HG03460 (cell line): ENCODE measurements at regions not wholly inside any gene's neighbourhood (a gene's known extent, or its start where the extent isn't known, plus 50 kb on each side); places are given as distances from the start of the nearest gene placed in this dataset.
"Not testable (repeated sequence)": the region's sequence is repeated elsewhere in the genome, so short reads cannot be mapped to it uniquely, and the experiment has no call there.

Experiments
- ATAC-seq: cut with Tn5 transposase; IDR thresholded peaks from one replicate; pipeline ENCODE4 v1.9.1; 2021; ENCODE audit not compliant: unreplicated experiment

DNA sequence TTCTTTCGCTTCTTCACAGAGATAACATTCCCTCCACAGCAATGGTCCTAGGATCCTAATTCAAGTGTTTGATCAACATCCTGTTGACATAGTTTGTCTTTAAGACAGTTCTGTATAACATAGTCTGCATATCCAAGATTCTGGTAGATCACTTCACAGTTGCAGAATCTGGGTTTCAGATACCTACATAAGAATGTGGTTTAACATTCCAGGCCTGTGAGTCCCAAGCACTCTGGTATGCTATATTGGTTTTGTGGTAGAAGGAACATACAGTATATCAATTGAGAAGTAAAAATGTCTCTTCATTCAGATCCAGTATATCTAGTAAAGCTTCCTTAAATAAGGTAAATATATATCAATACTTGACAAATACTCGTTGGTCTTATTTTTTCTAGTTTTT is 914.2 kb upstream of the CDH6 start:
- no peak for ATAC-seq

GRCh38 chr5:30267026-30267425 is 926.5 kb upstream of the CDH6 start:
- ATAC-seq: no peak

- no peak for ATAC-seq
These were observed 954.0 kb upstream of the CDH6 start for GRCh38 chr5:30239331-30240022.

DNA sequence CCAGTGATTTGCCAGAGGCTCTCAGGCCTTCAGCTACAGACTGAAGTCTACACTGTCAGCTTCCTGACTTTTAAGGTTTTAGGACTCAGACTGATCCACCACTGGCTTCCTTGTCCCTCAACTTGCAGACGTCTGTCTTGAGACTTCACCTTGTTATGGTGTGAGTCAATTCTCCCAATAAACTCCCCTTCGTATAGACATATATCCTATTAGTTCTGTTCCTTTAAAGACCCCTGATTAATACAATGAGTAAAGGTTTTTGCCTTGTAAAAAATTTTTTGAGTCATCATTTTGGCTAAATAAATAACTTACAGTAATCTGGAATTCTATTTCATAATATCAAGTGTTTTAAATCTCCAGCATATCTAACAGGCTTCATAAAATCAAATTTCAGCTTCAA is 956.3 kb upstream of the CDH6 start:
- ATAC-seq: no peak

- no peak for ATAC-seq
These were observed 983.7 kb upstream of the CDH6 start for GRCh38 chr5:30209755-30210154.

- no peak for ATAC-seq
These were observed 995.8 kb upstream of the CDH6 start for GRCh38 chr5:30197662-30198061.

DNA sequence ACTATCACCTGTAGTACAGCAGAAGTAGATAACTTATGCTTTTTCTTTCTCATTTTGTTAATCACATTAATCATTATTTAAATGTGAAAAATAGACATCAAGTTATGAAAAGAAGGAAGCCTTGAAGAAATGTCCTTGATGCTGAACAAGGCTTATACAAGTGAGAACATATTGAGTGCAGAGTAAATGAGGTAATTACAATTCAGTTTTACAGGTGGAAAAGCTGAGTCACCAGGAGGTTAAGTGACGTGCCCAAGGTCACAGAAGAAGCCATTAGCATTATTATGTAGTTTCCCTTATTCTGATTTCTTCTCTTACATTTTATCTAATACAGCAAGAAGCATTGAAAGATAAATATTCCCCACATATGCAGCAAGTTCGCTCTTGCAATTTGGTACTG is 998.5 kb upstream of the CDH6 start:
- no peak for ATAC-seq

DNA sequence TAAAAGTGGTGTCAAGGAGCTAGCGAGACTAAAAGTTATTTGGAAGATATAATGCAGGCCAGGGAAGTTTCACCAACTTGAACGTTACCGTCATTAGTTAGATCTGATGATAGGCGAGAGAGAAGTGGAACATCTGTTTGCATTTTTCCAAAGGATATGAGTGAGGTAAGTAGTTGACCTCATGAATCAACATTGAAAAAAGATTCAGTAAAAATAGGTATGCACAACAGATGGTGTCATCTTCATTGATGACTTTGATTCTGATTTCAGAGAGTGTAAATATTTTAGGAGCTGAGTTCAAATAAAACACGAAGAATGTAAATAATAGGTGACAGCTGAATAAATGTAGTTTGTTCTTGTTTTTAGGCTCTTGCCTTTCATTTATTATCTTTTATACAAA is 998.9 kb upstream of the CDH6 start:
- no peak for ATAC-seq

DNA sequence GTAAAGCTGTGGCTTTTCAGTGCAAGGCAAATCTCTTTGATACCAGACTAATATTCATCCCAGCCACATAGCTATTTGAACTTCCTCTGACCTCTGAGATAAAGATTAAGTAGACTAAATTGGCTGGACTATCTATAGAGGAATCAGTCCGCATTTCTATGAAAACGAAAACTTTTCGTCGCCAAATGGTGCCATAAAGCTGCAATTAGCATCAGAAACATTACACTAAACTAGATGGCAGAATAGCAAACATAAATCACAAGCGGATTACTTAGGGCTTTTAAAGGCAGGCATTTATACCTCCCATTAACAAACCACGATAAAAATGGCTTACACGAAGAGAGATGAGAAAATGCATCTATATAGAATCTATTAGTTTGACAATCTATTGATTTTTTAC is 1009.7 kb upstream of the CDH6 start:
- no peak for ATAC-seq

- ATAC-seq: no peak
These were observed 1037.3 kb upstream of the CDH6 start for GRCh38 chr5:30156156-30156555.

DNA sequence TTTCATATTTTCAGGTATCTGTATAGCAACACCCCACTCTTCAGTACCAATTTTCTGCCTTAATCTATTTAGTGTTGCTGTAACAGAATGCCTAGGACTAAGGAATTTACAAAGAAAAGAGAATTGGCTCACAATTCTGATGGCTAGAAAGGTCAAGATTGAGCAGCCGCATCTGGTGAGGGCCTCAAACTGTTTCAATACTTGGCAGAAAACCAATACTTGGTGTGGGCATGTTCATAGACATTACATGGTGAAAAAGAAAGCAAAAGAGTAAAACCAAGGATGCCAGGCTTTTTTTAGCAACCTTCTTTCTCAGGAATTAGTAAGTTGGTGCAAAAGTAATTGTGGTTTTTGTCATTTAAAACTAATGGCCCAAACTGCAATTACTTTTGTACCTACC is 1041.1 kb upstream of the CDH6 start:
- no peak for ATAC-seq

DNA sequence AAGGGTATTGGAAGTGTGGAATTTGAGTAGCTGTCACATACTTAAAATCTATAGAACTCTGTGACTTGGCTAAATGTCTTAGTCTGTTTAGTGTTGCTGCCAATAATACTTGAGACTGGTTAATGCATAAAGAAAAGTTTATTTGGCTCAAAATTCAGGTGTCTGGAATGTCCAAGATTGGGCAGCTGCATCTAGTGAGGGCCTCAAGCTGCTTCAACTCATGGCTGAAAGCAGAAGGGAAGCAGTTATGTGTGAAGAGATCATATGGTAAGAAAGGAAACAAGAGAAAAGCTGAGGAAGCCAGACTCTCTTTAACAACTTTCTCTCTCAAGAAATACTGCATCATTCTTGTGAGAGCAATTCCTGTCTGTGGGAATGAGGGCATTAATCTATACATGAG is 1043.3 kb upstream of the CDH6 start:
- ATAC-seq: no peak

DNA sequence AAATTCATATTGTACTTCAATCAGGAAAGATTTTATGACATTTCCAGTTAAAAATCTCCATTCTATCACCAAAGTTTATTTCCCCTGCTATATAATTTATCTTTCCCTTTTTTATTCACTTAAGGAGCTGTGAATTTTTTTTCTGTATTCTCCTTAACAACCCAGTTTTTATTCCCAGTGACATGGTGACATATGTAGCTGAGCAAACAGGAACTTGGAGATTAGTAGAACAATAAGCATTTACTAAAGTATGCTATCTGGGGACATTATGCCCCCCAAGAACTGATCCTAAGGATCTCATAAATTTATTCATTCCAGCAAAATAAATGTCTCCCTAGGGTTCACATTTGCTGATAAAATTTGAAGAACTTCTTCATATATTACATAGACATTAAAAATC is 1044.0 kb upstream of the CDH6 start:
- no peak for ATAC-seq

DNA sequence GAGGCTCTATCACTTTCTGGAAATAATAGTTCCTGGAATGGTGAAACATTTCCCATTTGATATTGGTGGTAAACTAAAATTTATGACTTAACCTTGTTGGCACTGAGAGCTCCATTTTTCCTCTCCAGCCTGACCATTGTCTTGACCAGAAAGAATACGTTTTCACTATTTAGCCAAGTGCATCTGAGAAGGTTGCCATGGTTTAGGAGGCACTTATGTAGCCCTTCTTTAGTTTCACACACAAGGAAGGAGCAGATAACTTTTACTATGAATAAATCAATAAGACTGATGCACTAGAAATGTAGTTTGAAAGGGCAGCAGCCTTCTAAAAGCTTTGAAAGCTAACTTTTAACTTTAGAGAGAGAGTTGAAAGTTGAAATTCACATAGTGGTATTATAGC is 1045.5 kb upstream of the CDH6 start:
- no peak for ATAC-seq

DNA sequence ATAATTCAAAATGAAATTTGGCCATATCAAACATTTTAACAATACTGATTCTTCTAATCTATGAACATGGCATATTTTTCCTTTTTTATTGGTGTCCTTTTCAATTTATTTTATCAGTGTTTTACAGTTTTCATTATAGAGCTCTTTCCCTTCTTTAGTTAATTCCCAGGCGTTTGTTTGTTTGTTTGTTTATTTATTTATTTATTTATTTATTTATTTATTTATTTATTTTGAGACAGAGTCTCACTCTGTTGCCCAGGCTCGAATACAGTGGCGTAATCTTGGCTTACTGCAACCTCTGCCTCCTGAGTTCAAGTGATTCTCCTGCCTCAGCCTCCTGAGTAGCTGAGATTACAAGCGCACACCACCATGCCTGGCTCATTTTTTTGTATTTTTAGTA is 1049.4 kb upstream of the CDH6 start:
- not testable (repeated sequence) for ATAC-seq

DNA sequence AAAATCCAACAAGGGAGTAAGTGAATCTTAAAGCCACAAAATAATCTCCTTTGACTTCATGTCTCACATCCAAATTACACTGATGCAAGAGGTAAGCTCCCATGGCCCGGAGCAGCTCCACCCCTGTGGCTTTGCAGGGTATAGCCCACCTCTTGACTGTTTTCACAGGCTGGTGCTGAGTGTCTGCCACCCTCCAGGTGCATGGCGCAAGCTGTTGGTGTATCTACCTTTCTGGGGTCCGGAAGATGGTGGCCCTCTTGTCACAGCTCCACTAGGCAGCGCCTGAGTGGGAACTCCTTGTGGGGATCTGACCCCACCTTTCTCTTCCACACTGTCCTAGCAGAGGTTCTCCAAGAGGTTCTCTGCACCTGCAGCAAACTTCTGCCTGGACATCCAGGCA is 1051.1 kb upstream of the CDH6 start:
- ATAC-seq: no peak

DNA sequence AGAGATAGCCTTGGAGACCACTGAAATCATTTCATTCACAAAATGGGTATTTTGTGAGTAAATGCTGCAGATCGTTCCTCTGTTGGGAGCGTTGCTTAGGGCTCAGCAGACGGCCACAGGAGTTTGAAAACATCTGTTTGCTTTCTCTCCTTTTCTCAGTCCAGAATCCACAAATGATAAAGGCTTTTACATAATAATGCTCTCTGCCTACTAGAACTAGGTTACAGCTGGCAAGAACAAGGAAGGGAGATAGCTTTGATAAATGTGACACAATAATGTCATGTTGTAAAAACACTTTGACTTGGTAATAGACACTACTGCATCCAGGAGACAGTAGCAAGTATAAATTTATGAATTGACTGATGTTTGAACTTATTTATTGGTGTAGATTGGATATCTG is 1072.4 kb upstream of the CDH6 start:
- no peak for ATAC-seq

DNA sequence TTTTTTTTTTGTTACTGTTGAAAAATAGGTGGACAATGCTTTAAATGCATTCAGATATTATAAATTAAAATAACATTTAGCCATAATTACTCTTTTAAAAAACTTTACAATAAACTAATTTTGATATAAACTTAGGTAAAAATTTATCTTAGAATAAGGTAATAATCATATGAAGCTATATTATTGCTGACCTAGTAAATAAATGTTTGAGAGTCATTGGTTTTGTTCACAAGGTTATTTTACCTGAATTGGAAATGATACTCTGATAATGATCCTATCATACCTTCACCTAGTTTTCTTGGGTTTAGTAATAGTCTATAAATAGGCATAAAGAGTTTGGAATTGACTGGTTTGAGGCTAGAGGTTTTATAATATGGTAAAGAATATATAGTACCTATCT is 1076.4 kb upstream of the CDH6 start:
- no peak for ATAC-seq

- ATAC-seq: no peak
These were observed 1079.9 kb upstream of the CDH6 start for GRCh38 chr5:30113542-30113941.

GRCh38 chr5:30112867-30113266 is 1080.6 kb upstream of the CDH6 start:
- ATAC-seq: no peak

- ATAC-seq: no peak
These were observed 1085.4 kb upstream of the CDH6 start for GRCh38 chr5:30108051-30108450.

DNA sequence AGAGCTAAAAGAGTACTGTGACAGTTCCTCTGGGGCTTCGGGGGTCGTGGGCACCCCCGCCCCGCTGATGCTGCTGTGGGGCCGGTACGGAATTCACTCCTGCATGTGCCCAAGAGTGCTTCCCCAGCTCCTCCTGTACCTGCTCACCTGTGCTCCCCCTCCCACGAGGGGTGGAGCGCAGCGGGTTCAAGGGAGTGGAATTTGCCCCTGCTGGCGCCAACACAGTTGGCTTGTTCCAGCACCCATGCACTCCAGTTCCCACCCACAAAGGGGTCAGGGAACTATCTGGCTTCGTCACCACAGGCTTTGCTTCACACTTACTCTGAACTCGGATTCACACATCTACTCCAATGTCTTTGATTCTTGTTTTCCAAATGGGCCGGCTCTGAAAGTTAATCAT is 1086.9 kb upstream of the CDH6 start:
- ATAC-seq: no peak

GRCh38 chr5:30104872-30105596 is 1088.5 kb upstream of the CDH6 start:
- no peak for ATAC-seq
